Activated CD4-positive, alpha-beta T cell treated with anti-CD3 and anti-CD28 coated beads, Interleukin-10, Interleukin-2, amounts not matched to agents 100 ng/mL and 50 ng/mL, durations not matched to agents 16 hours and 8 hours (primary cell): ENCODE measurements at regions not wholly inside any gene's neighbourhood (a gene's known extent, or its start where the extent isn't known, plus 50 kb on each side); places are given as distances from the start of the nearest gene placed in this dataset.

ENCODE experiments used
- DNase-seq: peaks from one replicate; pipeline ENCODE4 v3.0.0-alpha.2; 2020

DNA sequence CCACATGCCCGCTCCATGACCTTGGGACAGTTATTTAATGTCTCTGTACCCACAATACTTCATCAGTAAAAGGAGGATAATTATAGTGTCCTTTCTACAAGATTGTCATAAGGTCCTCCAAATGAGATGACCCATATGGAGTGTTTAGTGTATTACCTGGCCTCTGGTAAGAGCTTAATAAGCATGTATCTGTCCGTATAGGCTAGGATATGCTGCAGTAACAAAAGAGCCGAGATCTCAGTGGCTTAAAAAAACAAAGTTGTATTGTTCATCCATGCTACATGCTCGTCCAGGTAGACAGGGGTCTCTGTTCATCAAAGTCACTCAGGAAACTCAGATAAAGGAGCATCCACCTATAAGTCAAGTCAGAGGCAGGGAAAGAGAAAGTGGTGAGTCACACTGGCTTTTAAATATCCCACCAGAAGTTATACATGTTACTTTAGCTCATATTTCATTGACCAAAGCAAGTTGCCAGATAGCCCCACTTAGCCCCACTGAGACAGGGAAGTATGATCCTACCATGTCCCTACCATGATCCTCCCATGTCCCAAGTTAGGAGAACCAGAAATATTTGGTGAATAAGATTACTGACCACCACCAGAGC lies 53.0 kb upstream of the KAZN start:
- no peak for DNase-seq

DNA sequence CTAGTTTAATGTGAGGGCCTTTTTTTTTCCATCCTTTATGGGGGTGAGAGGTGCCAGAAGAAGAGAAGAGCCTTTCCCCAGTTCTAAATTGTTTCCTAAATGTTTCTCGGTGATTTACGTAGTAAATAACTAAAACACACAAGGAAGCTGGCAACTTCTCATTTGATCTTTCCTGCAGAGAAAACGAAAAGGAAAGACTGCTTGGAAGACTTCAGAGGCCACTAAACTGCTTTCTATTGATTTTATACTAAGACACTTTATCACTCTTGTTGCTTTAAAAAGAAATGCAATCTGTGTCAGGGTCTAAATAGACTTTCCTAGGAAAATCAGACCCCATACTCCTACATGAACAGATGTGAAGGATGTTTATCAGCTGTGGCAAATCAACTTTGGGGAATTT lies 52.1 kb upstream of the KAZN start:
- no peak for DNase-seq
